PC-9 (cell line): ENCODE measurements at regions not wholly inside any gene's neighbourhood (a gene's known extent, or its start where the extent isn't known, plus 50 kb on each side); places are given as distances from the start of the nearest gene placed in this dataset.

Experiments
- EZH2 ChIP-seq: fragments of 200-600 bp; sonication (generic); IDR thresholded peaks from 2 replicates; pipeline ENCODE4 v1.8.0; 2017; ENCODE audit warnings: antibody characterized with exemption, low read depth
- TF ChIP-seq, protein P1 (sequence below): fragments of 200-600 bp; sonication (generic); conservative IDR thresholded peaks from 2 replicates; pipeline ENCODE4 v1.6.1; 2017; ENCODE audit warnings: mixed run types, antibody characterized with exemption, mild to moderate bottlenecking, moderate library complexity

DNA sequence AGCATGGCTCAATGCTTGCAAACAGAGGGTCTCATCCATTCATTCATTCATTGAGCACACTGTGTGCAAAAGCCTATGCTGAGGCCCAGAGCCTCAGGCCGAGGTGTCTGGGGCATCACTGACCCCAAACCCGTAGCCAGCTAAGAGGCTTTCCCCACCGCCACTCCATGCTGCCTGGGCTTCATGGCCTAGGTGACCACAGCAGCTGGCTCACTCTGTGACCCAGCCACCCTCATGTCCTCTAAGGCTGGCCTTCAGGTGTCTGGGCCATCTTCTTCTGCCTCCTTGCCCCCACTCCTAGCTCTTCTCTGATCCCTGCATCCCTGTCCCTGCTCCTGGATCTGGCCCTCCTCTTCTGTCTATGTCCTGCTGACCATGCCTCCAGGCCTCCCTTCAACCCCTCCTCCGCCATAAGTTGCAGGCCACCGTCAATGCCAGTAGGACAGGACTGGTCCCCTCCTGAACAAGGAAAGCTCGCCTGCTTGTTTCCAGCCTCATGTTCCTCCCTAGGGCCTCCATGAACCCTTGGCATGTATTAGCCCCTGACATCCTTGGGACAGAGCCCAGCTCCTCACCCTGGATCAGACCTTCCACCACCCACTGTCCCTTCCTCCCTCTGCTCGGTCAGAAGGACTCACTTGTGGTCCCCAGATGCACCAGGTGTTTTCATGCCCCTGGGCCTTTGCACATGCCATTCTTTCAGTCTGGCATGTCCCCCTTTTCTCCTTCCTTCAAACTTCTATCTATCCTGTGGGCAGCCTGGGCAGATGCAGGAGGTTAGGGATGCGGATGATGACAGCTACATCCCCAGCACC is 92.8 kb downstream of the MYEOV start:
- TF ChIP-seq, protein P1, sequence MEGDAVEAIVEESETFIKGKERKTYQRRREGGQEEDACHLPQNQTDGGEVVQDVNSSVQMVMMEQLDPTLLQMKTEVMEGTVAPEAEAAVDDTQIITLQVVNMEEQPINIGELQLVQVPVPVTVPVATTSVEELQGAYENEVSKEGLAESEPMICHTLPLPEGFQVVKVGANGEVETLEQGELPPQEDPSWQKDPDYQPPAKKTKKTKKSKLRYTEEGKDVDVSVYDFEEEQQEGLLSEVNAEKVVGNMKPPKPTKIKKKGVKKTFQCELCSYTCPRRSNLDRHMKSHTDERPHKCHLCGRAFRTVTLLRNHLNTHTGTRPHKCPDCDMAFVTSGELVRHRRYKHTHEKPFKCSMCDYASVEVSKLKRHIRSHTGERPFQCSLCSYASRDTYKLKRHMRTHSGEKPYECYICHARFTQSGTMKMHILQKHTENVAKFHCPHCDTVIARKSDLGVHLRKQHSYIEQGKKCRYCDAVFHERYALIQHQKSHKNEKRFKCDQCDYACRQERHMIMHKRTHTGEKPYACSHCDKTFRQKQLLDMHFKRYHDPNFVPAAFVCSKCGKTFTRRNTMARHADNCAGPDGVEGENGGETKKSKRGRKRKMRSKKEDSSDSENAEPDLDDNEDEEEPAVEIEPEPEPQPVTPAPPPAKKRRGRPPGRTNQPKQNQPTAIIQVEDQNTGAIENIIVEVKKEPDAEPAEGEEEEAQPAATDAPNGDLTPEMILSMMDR: no peak
- no peak for TF ChIP-seq EZH2
